Stomach (tissue), 4 donors: ENCODE measurements at regions not wholly inside any gene's neighbourhood (a gene's known extent, or its start where the extent isn't known, plus 50 kb on each side); places are given as distances from the start of the nearest gene placed in this dataset.

Source experiments
- CTCF ChIP-seq, 7 experiments: fragments of 450-650 bp in 4 of 7; fragments of 200-600 bp in 3 of 7; sonication (generic) in 3 of 7; IDR thresholded peaks; one replicate each; pipeline ENCODE4 v1.5.1; 2016 to 2019; ENCODE audit warnings: antibody characterized with exemption in 7 of 7, control low read depth in 2 of 7, mild to moderate bottlenecking in 1 of 7
- EP300 ChIP-seq: sonication (generic); formaldehyde crosslinking; IDR thresholded peaks from one replicate; pipeline ENCODE4 v1.6.1; 2017; ENCODE audit warnings: antibody characterized with exemption

GRCh38 chr13:71033026-71033425 is 834.0 kb downstream of the DACH1 start:
- TF ChIP-seq CTCF (IDR thresholded peaks at IDR 0.05): no peak
- no peak for TF ChIP-seq EP300
